ENCODE measurements at regions not wholly inside any gene's neighbourhood (a gene's known extent, or its start where the extent isn't known, plus 50 kb on each side); places are given as distances from the start of the nearest gene placed in this dataset.
"Not testable (repeated sequence)": the region's sequence is repeated elsewhere in the genome, so short reads cannot be mapped to it uniquely, and the experiment has no call there.

GRCh38 chr14:104416383-104416782 is 163.2 kb upstream of the C14orf180 start:
- no peak for TF ChIP-seq Cebpa-rat (IDR thresholded peaks at IDR 0.05)
- Histone ChIP-seq H3K4me3 (no peak overlapping the region), H3K27me3 (no peaks in the 10 kb centered on the region), H4K20me1 (no peaks in the 10 kb centered on the region), H3K4me2 (no peak overlapping the region), H3K9ac (no peak overlapping the region), H3K9me3 (no peaks in the 10 kb centered on the region), H3K4me1 (peaks cover 5% of the 10 kb centered on the region), H3K27ac (no peak overlapping the region), H3K36me3 (no peaks in the 10 kb centered on the region)

GRCh38 chr14:104419865-104420505 is 159.6 kb upstream of the C14orf180 start:
- Histone ChIP-seq H4K20me1 (no peaks in the 10 kb centered on the region), H3K36me3 (no peaks in the 10 kb centered on the region), H3K9me3 (no peaks in the 10 kb centered on the region), H3K4me3 (no peak overlapping the region), H3K4me1 (peaks cover 41% of the 10 kb centered on the region), H3K9ac (no peak overlapping the region), H3K4me2 (no peak overlapping the region), H3K27ac (no peak overlapping the region), H3K27me3 (no peaks in the 10 kb centered on the region)
- TF ChIP-seq Cebpa-rat (IDR thresholded peaks at IDR 0.05) = no peak

- not testable (repeated sequence) for H3K9ac ChIP-seq, H3K4me3 ChIP-seq, H3K4me2 ChIP-seq, H3K36me3 ChIP-seq, H3K9me3 ChIP-seq, H3K27ac ChIP-seq, H4K20me1 ChIP-seq, H3K27me3 ChIP-seq
- peaks cover 46% of the 10 kb centered on the region for H3K4me1 ChIP-seq
These were observed 159.0 kb upstream of the C14orf180 start for GRCh38 chr14:104420523-104420922.

- no peak overlapping the region; the same call in 1 of the 2 replicates for H3K4me2 ChIP-seq
- peaks cover 51% of the 10 kb centered on the region for H3K4me1 ChIP-seq
- H3K9ac ChIP-seq = no peak overlapping the region
- H3K4me3 ChIP-seq = no peak overlapping the region
- H3K27me3 ChIP-seq = no peaks in the 10 kb centered on the region
- no peaks in the 10 kb centered on the region for H4K20me1 ChIP-seq
- TF ChIP-seq Cebpa-rat (IDR thresholded peaks at IDR 0.05) = no peak
- H3K9me3 ChIP-seq = no peaks in the 10 kb centered on the region
- no peak overlapping the region; the same call in 1 of the 2 replicates for H3K27ac ChIP-seq
- H3K36me3 ChIP-seq = no peaks in the 10 kb centered on the region
These were observed 158.6 kb upstream of the C14orf180 start for GRCh38 chr14:104420990-104421389.

GRCh38 chr14:104421401-104421821 is 158.2 kb upstream of the C14orf180 start:
- no peak overlapping the region for H3K4me3 ChIP-seq
- H3K4me2 ChIP-seq = peak overlapping the region; percentile 71; the same call in 1 of the 2 replicates
- H3K9me3 ChIP-seq = no peaks in the 10 kb centered on the region
- H3K9ac ChIP-seq = no peak overlapping the region
- H3K27me3 ChIP-seq = no peaks in the 10 kb centered on the region
- no peak overlapping the region; the same call in 1 of the 2 replicates for H3K27ac ChIP-seq
- no peaks in the 10 kb centered on the region for H4K20me1 ChIP-seq
- H3K36me3 ChIP-seq = no peaks in the 10 kb centered on the region
- H3K4me1 ChIP-seq = peaks cover 55% of the 10 kb centered on the region
- TF ChIP-seq Cebpa-rat (IDR thresholded peaks at IDR 0.05) = no peak

- no peak overlapping the region for H3K4me3 ChIP-seq
- TF ChIP-seq Cebpa-rat (IDR thresholded peaks at IDR 0.05) = no peak
- no peaks in the 10 kb centered on the region for H3K36me3 ChIP-seq
- peaks cover 63% of the 10 kb centered on the region for H3K4me1 ChIP-seq
- no peak overlapping the region for H3K9ac ChIP-seq
- peak overlapping the region; percentile 71 for H3K4me2 ChIP-seq
- H3K27ac ChIP-seq = no peak overlapping the region; the same call in 1 of the 2 replicates
- H3K27me3 ChIP-seq = no peaks in the 10 kb centered on the region
- no peaks in the 10 kb centered on the region for H3K9me3 ChIP-seq
- H4K20me1 ChIP-seq = no peaks in the 10 kb centered on the region
These were observed 157.4 kb upstream of the C14orf180 start for GRCh38 chr14:104421892-104422828.

- no peaks in the 10 kb centered on the region for H3K27me3 ChIP-seq
These were observed 156.5 kb upstream of the C14orf180 start for GRCh38 chr14:104422837-104423681.

GRCh38 chr14:104423701-104424405 is 155.7 kb upstream of the C14orf180 start:
- no peaks in the 10 kb centered on the region for H3K27me3 ChIP-seq
- H3K36me3 ChIP-seq = no peaks in the 10 kb centered on the region
- no peak overlapping the region for H3K4me3 ChIP-seq
- no peak for TF ChIP-seq Cebpa-rat (IDR thresholded peaks at IDR 0.05)
- H3K9me3 ChIP-seq = no peaks in the 10 kb centered on the region
- H4K20me1 ChIP-seq = no peaks in the 10 kb centered on the region
- H3K4me1 ChIP-seq = peaks cover 78% of the 10 kb centered on the region
- H3K4me2 ChIP-seq = peak overlapping the region; percentile 71
- H3K9ac ChIP-seq = peak overlapping the region; percentile 19; the same call in 1 of the 2 replicates
- H3K27ac ChIP-seq = peak overlapping the region; percentile 68

More at GRCh38 chr14:104422837-104423681, 156.5 kb upstream of the C14orf180 start:
- H3K4me2 ChIP-seq = peak overlapping the region; percentile 71
- H3K4me1 ChIP-seq = peaks cover 72% of the 10 kb centered on the region
- H3K27ac ChIP-seq = peak overlapping the region; percentile 68
- H4K20me1 ChIP-seq = no peaks in the 10 kb centered on the region
- no peak for TF ChIP-seq Cebpa-rat (IDR thresholded peaks at IDR 0.05)
- peak overlapping the region; percentile 19; the same call in 1 of the 2 replicates for H3K9ac ChIP-seq
- no peaks in the 10 kb centered on the region for H3K36me3 ChIP-seq
- no peak overlapping the region for H3K4me3 ChIP-seq
- H3K9me3 ChIP-seq = no peaks in the 10 kb centered on the region
